A549 (cell line): ENCODE measurements at regions not wholly inside any gene's neighbourhood (a gene's known extent, or its start where the extent isn't known, plus 50 kb on each side); places are given as distances from the start of the nearest gene placed in this dataset.

ENCODE experiments used
- CEBPB ChIP-seq, 2 experiments: fragments of >200 bp in 1 of 2; sonication (Bioruptor Twin) in 1 of 2; formaldehyde crosslinking in 1 of 2; IDR thresholded peaks; 2 replicates each; pipeline ENCODE4 v1.6.1; 2012 to 2016
- ESRRA ChIP-seq: fragments of 150-350 bp; IDR thresholded peaks from 2 replicates; pipeline ENCODE4 v1.6.1; 2014; ENCODE audit warnings: mild to moderate bottlenecking, low read length, borderline replicate concordance
- GATA3 ChIP-seq: IDR thresholded peaks from 2 replicates; pipeline ENCODE4 v1.6.1; 2012; ENCODE audit warnings: borderline replicate concordance
- HDAC2 ChIP-seq: fragments of 200-600 bp; sonication (generic); IDR thresholded peaks from 2 replicates; pipeline ENCODE4 v1.6.1; 2016
- KDM1A ChIP-seq: fragments of 200-600 bp; sonication (generic); IDR thresholded peaks from 2 replicates; pipeline ENCODE4 v1.6.1; 2016; ENCODE audit warnings: low read depth, mild to moderate bottlenecking
- MAZ ChIP-seq: fragments of 150-350 bp; IDR thresholded peaks from 2 replicates; pipeline ENCODE4 v1.6.1; 2014; ENCODE audit warnings: antibody characterized with exemption, low read depth, low read length, borderline replicate concordance
- MYC ChIP-seq: IDR thresholded peaks from 2 replicates; pipeline ENCODE4 v1.6.1; 2012; ENCODE audit warnings: mild to moderate bottlenecking, inconsistent platforms, low read length, improper control_type of control experiment, borderline replicate concordance
- PHF8 ChIP-seq: fragments of 200-600 bp; sonication (generic); IDR thresholded peaks from 2 replicates; pipeline ENCODE4 v1.6.1; 2016; ENCODE audit warnings: low read depth, mild to moderate bottlenecking, antibody characterized with exemption, moderate library complexity, borderline replicate concordance
- POLR2A ChIP-seq: IDR thresholded peaks from 2 replicates; pipeline ENCODE4 v1.6.1; 2012; ENCODE audit warnings: mild to moderate bottlenecking, low read length
- RAD21 ChIP-seq, 2 experiments: fragments of >200 bp in 1 of 2; sonication (Bioruptor Twin) in 1 of 2; formaldehyde crosslinking in 1 of 2; IDR thresholded peaks in 1 of 2; conservative IDR thresholded peaks in 1 of 2; 2 replicates in 1 of 2; 3 replicates in 1 of 2; pipeline ENCODE4 v1.6.1; 2012 to 2018; ENCODE audit warnings: inconsistent platforms in 1 of 2
- RCOR1 ChIP-seq: fragments of 150-350 bp; IDR thresholded peaks from 2 replicates; pipeline ENCODE4 v1.6.1; 2014; ENCODE audit warnings: antibody characterized with exemption, low read length, low read depth
- TF ChIP-seq, protein P1 (sequence below): fragments of >200 bp; sonication (Bioruptor Twin); formaldehyde crosslinking; IDR thresholded peaks from 3 replicates; pipeline ENCODE4 v1.5.1; 2016
- TF ChIP-seq, protein P2 (sequence below): fragments of 200-600 bp; sonication (generic); IDR thresholded peaks from 2 replicates; pipeline ENCODE4 v1.6.1; 2016; ENCODE audit warnings: antibody characterized with exemption, mild to moderate bottlenecking, moderate library complexity

DNA sequence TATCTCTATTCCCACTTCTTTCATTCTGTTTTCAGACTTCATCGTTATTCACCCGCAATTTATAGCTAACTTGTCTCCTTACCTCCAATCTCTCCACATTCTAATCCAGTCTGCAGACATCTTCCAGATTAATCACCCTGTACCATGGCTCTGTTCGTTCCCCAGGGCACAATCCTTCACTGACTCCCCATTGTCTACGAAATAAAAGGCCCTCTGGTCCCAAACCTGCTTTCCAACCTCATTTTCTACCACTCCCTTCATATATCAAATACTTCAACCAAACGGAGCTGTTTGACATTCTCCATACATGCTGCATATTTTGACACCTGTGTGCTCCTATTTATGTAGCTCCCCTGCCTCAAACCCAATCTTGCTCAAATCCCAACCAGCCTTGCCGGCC, 1720.6 kb upstream of the WWC1 start:
- TF ChIP-seq, protein P1, sequence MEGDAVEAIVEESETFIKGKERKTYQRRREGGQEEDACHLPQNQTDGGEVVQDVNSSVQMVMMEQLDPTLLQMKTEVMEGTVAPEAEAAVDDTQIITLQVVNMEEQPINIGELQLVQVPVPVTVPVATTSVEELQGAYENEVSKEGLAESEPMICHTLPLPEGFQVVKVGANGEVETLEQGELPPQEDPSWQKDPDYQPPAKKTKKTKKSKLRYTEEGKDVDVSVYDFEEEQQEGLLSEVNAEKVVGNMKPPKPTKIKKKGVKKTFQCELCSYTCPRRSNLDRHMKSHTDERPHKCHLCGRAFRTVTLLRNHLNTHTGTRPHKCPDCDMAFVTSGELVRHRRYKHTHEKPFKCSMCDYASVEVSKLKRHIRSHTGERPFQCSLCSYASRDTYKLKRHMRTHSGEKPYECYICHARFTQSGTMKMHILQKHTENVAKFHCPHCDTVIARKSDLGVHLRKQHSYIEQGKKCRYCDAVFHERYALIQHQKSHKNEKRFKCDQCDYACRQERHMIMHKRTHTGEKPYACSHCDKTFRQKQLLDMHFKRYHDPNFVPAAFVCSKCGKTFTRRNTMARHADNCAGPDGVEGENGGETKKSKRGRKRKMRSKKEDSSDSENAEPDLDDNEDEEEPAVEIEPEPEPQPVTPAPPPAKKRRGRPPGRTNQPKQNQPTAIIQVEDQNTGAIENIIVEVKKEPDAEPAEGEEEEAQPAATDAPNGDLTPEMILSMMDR = no peak
- TF ChIP-seq POLR2A (no peak), MAZ (no peak), CEBPB (IDR thresholded peaks at IDR 0.05) (no peak), KDM1A (no peak), PHF8 (no peak), ESRRA (no peak), HDAC2 (no peak), GATA3 (no peak), RAD21 (conservative IDR thresholded peaks at IDR 0.05 in 1 of 2, IDR thresholded peaks at IDR 0.05 in 1 of 2) (no peak), MYC (no peak), RCOR1 (no peak)
- TF ChIP-seq, protein P2, sequence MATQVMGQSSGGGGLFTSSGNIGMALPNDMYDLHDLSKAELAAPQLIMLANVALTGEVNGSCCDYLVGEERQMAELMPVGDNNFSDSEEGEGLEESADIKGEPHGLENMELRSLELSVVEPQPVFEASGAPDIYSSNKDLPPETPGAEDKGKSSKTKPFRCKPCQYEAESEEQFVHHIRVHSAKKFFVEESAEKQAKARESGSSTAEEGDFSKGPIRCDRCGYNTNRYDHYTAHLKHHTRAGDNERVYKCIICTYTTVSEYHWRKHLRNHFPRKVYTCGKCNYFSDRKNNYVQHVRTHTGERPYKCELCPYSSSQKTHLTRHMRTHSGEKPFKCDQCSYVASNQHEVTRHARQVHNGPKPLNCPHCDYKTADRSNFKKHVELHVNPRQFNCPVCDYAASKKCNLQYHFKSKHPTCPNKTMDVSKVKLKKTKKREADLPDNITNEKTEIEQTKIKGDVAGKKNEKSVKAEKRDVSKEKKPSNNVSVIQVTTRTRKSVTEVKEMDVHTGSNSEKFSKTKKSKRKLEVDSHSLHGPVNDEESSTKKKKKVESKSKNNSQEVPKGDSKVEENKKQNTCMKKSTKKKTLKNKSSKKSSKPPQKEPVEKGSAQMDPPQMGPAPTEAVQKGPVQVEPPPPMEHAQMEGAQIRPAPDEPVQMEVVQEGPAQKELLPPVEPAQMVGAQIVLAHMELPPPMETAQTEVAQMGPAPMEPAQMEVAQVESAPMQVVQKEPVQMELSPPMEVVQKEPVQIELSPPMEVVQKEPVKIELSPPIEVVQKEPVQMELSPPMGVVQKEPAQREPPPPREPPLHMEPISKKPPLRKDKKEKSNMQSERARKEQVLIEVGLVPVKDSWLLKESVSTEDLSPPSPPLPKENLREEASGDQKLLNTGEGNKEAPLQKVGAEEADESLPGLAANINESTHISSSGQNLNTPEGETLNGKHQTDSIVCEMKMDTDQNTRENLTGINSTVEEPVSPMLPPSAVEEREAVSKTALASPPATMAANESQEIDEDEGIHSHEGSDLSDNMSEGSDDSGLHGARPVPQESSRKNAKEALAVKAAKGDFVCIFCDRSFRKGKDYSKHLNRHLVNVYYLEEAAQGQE = no peak
